DMS114 treated with DMSO at 0.1 percent for 48 hours (cell line): ENCODE measurements at regions not wholly inside any gene's neighbourhood (a gene's known extent, or its start where the extent isn't known, plus 50 kb on each side); places are given as distances from the start of the nearest gene placed in this dataset.

Experiments
- DNase-seq: peaks from one replicate; lab custom pipeline; 2025; ENCODE audit not compliant: unreplicated experiment; lab: John Stamatoyannopoulos, UW

DNA sequence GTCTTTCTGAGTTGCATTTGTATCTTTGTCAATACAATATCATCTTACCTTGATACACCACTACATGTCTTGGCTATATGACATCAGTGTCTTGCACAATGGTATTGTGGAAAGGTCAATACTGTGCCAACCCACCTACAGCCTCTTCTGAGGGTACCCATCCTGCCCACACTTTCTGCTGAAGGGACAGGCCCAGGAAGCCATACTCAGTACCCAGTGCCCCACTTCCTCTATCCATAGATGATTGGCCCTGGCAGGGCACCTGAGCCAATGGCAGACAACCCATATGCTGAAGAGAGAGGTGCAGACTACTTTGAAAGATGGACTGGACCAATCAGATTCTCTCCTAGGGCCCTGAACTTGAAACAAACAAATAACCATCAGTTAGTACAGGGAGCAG is 152.0 kb upstream of the ADO start:
- no peak for DNase-seq

DNA sequence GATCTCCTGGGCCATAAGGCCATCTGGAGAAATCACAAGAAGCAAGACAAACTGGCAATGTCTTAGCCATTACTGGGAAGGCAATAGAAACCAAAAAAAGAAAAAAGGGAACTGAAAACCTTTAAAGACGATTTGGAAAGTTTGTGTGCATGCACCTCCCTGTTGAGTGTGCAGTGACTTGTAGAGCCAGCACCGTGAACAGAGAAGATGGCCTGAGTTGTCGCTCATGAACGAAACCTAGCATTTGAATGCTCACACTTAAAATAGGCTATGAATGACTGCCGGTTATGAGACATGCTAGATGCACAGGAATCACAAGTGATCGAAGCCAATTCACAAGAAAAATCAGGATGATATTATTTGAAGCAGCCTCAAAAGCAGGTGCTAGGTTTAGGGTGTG is 151.3 kb upstream of the ADO start:
- DNase-seq: no peak

DNA sequence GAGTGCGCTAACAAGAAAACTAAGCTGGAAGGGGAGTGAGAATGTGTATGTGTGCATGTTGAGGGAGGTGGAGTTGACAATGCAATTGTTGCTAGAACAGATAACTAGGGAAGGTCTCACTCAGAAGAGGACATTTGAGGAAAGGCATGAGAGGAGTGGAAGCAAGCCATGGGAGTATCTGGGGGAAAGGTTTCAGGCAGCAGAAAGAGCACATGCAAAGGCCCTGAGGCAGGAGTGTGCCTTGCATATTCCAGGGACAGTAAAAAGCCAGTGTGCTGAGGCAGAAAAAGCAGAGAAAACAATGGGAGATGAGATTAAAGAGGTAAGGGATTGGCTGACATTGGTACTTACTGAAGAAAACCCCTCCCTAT is 149.6 kb upstream of the ADO start:
- no peak for DNase-seq

DNA sequence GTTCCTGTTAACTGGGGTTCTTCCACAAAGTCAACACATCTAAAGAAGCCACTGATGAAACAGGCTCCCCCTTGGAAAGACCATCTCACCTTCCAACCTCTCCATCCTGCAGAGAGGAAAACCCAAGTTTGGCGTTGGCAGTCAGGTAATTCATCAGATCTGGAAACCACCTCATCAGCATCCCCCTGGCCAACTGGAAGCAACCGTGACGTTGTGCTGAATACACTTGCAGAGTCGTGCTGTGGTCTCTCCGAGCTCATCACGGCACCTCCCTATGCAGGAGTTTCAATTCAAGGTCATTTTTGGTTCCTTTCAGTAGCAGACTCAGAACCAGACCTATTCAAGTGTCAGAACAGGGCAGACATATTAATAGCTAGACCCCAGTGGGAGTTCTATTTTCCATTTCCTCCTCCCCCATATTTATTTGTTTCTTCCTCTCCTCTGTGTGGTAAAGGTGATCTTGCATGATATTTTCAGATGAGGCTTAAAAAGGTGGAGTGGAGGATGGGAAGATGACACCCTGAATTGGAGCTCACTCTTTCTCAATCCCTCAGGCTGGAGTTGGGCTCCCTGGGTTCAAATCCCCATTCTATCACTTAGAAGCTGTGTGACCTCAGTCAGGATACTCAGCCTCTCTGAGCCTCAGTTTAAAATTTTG is 149.1 kb upstream of the ADO start:
- no peak for DNase-seq

DNA sequence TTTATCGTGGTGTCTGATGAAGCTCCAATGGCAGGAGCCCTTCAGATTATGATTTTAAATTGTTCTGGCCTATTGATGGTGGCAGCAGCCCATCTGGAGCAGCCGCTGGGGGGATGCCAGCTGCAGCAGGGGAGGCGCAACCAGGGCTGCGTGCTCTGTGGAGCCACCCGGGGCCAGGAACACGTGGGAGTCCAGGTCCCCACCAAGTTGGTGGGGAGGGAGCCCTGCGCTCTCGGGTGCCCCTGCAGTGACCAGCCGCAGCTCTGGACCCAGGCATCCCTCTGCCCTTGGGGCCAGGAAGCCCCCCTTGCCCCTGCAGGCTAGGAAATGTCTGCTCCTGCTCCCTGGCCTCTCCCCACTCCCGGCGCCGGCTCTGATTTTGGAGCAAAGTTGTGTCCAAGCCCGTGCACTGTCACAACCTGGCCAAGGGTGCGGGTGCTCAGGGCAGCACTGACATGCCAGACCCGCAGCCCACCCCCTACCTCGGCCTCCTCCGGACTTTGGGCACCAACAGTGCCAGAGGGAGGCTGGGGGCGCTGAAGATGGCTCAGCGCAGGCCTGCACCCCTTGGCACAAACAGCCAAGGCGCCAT is 147.2 kb upstream of the ADO start:
- DNase-seq: no peak

DNA sequence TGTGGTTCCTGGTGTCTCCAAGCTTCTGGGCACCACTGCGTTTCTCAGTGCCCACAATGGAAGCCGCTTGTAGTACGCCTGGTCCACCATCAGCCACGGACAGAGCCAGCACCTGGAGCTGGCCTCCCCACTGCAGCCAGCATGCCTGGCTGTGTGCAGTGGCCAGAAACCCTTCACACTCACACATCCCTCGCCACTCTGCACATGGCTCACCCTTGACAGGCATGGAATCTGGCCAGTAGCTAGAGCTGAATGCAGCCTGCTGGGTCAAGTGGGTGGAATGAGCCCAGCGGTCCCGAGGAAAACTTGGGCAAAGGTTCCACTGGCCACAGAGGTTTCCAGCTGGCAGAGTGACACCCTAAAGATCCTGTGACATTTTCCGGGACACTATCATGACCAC is 146.0 kb upstream of the ADO start:
- DNase-seq: no peak

DNA sequence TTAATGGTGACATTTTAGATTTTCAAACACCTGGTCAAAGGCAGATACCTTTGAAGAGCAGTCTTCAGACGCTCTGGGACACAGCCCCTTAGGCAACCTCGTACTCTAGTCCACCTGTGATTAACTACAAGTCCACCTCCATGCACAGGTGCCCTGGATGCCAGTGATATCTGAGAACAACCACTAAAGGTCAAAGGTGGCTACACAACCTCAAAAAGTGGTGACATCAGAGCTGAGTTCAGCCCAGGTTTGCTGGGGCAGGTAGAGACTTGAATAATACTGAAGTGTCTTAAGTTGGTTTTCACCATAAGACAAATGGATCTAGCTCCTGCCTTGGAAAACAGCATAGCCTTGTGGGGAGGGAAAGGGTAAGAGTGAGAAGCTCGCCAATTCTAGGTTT is 143.4 kb upstream of the ADO start:
- no peak for DNase-seq

DNA sequence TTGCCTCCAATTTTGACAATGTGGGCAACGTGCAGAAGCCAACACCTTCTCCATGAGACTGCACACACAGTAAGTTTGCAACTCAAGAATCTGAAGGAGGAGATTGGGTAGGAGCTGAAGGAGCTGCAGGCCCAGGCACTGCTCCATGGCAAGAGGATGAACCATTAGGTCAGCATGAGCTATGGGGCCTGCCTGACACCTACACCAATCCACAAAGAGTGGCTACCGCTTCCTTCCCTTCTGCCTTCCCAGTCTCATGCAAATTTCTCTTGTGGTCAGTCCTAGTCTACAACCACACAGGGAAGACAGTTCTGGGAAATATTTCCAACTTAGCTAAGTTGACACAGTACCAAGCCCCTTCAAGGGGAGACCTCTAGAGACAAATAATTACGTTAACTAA is 142.0 kb upstream of the ADO start:
- no peak for DNase-seq

DNA sequence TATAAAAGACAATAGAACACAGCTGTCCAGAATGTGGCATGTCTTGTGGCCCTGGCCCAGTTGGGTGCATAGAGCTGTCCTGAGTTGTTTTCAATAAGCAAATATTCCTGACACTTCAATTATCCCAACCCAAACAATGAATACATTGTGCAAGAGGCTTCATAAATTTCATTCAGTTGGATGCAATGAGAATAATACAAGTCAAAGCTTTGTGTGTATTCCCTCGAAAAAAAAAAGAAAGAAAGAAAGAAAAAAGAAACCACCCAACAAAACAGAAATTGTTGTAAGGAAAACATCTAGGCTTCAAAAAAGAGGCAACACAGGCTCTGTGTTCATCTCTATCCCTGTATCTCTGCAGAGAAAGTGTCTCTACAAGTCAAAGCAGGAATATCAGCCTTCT is 138.7 kb upstream of the ADO start:
- no peak for DNase-seq

DNA sequence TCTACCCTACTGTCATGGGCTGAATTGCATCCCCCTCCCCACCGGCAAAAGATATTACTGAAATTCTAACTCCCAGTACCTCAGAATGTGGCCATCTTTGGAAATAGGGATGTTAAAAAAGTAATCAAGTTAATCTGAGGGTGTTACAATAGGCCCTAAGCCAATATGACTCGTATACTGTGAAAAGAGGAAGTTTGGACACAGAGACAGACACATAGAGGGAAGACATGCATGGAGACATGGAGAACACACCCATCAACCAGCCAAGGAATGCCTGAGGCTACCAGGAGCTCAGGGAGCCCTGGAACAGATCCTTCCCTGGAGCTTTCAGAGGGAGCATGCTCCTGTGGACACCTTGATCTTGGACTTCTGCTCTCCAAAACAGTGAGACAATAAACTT is 138.2 kb upstream of the ADO start:
- DNase-seq: no peak

DNA sequence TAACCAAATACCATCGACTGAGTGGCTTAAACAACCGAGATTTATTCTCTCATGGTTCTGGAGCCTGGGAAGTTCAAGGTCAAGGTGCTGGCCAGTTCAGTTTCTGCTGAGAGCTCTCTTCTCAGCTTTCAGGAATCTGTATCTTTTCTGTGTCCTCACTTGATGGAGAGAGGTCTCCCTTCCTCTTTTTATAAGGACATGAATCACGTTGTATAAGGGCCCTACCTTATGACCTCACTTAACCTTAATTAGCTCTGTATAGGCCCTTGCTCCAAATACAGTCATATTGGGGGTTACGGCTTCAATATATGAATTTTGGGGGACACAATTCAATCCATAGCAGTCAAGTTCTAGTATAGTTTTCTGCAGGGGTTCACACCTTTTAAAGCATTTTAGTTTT is 135.2 kb upstream of the ADO start:
- DNase-seq: no peak

DNA sequence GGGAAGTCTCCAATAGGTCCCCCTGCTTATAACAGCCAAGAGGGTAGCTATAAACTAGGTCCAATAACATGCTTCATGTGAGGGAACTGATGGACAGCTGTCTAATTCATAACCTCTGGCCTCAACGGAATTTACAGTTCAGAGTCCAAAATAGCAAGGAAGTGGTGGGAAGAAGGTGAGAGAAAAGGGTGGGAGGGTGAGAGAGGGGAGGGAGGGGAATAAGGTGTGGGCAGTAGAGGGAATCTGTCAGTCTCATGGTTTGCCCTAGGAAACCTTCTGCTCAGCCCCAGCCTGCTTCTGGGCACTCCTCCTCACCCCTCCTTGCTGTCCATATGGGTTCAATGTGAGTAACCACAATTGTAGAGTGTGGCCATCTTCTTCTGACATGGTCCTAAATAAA is 133.4 kb upstream of the ADO start:
- no peak for DNase-seq

DNA sequence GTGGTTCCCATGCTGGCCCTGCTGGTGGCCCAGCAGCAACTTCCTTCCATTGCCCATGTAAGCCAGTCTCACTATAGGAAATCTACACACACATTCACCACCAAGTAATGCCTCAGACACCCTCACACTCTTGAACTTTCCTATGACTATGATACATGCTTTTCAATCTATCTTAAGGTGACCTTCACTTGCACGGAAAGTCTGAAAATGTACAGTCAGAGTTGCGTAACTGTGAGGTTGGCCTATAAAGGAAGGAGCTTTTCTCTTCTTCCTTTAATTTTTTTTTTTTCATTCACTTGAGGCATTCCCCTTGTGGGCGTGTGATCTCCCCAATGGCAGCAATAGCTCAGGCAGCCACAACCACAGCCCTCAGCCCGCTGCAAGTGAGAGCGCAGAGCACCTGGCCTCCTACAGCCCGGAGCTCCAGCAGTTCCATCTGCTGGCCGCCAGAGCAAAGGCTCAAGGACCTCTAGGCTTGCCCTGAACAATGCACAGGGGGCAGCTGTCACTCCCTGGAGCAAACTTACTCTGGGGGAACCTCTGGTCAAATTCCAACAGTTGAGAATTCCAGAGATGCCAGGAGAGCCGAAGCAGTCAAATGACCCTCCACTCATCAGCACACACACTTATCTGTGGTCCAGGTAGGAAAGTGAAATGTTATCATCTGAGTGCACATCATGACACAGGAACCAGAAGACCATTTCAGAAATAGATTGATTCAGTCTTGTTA is 123.1 kb upstream of the ADO start:
- DNase-seq: no peak

DNA sequence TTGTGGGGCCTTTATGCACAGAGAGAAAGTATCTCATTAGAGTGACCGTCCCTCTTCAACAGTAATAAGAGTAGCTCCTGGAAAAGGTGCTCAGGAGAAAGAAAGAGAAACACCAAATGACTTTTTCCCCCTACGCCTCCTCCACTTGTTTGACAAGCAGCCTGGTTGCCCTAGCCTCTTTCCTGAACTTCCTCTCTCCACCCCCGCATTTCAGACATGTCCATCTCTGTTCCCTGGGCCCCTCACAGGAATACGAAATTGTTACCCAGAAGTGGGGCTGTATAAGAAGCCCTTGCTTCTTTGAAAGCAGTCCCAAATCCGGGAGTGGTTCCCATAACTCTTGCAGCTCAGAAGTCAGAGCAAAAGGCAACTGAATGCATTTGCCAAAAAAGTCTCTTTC is 119.6 kb upstream of the ADO start:
- no peak for DNase-seq

DNA sequence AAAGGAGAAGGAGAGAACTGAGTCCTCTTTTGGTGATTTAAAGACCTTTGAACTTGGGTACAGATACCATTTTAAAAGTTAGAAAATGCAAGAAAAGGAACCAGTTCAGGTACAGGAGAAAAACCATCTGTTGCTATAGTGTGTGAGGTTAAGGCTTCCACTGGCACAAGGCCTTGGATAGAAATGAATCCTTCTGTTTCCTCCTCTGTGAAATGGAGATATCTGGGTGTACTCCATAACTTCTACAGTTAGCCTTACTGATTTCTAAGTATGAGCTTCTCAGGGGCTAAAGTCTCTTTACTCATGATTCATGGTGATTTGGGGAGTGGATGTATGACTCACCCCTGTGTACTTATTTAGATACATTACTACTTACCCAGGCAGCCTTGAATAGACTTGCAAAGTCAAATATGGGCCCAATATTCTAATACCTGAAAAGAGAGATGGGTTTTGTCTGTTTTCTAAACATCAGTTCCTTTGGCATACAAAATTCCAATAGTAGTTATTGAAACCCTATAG is 117.2 kb upstream of the ADO start:
- no peak for DNase-seq

DNA sequence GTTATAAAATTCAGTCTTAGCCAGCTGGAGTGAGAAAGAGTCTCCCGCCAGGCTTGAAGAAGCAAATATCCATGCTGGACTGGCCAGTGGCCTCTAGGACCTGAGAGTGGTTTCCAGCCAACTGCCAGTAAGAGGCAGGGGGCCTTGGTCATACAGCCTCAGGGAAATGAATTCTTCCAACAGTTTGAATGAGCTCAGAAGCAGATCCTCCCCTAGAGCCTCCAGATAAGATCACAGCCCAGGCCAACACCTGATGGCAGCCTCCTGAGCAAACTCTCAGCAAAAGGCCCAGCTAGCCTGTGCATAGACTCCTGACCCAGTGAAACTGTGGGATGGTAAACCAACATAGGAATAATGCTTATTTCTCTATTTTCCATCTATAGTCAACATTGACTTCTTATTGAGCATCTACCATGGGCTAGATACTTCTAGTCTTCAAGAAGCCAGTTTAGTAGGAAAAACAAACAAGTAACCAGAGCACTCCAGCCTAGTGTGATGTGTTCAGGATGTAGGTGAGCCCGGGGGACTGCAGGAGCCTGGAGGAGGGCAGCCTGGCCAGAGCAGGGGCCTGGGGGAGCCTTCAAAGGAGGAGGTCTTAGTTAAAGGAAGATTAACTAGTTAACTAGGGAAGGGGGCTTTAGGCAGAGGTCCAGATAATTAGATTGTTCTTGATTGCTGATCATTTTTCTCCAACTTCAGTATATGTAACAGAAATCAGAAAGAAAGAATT is 115.4 kb upstream of the ADO start:
- DNase-seq: no peak

DNA sequence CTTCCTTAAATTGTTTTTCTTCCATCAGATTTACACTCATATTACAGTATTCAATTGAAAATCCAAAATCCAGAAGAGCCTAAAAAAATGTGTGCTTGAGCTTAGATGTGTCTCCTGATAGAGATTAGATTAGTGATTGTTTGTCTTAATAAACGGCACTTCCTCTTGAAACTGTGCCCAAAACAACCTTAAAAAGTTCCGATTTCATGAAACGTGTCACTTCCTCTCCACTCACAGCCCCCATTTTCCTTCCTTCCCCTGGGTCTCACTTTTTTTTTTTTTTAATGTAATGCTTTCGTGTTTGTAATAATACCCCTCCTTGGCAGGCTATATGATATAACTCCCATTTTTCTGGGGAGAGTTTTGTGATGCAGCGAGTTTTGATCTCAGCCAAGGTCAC is 114.8 kb upstream of the ADO start:
- DNase-seq: no peak

DNA sequence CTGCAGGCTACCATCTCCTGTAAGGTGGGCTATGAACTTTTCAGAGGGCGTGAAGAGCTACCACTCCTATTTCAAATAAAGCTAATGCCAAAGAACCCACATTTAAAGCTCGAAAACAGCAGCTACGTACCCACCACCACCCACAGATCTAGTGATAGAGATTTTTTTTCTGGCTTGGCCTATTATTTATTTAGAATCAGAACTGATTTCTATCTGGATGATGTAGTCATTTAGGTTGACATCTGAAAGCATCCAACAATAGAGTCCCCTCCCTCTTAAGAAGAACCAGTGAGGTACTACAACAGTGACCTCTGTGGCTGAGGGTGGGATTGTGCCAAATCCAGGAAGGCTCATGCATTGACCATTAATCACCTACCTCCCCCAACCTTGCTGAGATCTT is 113.8 kb upstream of the ADO start:
- no peak for DNase-seq

DNA sequence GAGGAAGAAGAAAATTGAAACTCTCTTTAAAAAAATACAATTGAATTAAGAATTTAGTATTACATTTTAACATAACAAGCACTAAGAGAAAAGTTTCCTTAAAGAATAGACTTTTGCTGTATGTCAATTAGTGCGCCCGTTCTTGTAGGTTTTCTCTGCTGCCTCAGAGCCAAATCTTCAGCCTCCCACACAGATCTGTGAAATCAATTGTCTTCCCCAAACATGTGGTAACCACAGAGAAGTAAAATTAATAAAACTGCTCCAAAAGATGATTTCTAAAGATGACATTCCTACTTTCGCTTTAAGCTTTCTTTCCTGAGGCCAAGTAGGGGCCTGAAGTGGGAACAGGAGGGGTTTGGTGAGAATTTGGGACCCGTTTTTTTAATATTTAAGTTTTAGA is 113.2 kb upstream of the ADO start:
- DNase-seq: no peak

DNA sequence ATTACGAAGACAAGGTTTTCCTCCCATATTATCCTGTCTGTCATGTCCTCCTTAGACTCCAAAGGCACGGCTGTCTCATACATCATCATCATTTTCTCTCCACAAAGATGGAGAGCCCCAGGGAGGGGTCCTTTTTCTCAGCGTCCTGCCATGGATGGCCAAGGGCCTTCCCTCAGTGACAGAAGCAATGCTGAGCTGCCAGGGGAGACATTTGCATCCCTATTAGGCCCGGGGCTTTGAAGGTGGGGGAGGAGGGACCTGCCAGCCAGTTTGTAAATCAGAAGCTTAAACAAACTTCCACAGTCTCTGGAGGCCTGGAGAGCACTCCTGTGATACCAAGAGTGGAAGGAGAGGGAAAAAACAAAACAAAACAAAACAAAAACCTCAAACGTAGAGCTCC is 112.4 kb upstream of the ADO start:
- no peak for DNase-seq

DNA sequence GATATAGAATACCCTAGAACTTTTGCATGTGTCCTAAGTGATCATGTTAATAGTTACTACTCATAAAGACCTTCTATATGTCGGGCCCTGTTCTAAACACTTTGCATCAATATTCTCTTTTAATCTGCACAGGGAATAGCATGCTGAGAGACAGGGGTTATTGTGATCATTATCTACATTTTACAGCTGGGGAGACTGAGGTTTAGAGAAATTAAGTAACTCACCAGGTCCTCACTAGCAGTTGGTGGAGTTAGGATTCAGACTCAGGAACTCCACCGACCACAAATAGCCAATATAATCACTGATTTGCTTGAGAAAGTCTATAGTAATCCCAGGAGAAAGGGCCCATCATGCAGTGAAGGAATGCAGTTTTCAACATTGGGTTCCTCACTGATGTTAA is 111.2 kb upstream of the ADO start:
- DNase-seq: no peak

DNA sequence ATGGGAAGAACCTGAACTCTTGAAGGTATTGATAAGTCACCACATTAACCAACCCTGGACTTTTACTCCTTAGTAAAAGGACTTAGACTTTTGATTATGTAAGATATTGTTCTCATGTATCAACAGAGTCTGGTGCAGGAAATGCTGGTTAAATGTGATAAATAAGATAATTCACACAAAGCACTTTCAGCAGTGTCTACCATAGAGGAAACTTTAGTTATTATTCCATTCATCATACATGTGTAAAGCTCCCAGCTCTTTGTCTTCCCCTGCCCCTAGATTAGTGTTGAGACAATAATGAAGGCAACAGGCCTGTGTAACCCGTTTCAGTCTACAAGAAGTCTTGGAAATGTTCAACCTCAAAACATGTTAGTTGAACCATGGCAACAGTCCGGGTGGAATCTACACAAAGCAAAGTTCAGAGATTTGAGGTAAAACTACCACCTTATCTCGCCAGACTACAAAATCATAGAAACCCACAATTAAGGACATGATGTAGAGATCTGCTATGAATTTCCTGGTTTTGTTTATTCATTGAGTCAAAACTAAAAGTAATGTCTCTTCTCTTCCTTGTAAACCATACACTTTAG is 109.9 kb upstream of the ADO start:
- no peak for DNase-seq
